DOHH2 (cell line): ENCODE measurements at regions not wholly inside any gene's neighbourhood (a gene's known extent, or its start where the extent isn't known, plus 50 kb on each side); places are given as distances from the start of the nearest gene placed in this dataset.

Source experiments
- EZH2phosphoT487 ChIP-seq: fragments of 200-600 bp; sonication (generic); IDR thresholded peaks from 2 replicates; pipeline ENCODE4 v1.6.1; 2017; ENCODE audit warnings: borderline replicate concordance, mild to moderate bottlenecking, antibody characterized with exemption, low read length, moderate library complexity, mixed read lengths
- TF ChIP-seq, protein P1 (sequence below): fragments of 200-600 bp; sonication (generic); IDR thresholded peaks from one replicate; pipeline ENCODE4 v1.5.1; 2014; ENCODE audit warnings: antibody characterized with exemption, mild to moderate bottlenecking, low read depth, low read length; ENCODE audit not compliant: poor library complexity, severe bottlenecking

DNA sequence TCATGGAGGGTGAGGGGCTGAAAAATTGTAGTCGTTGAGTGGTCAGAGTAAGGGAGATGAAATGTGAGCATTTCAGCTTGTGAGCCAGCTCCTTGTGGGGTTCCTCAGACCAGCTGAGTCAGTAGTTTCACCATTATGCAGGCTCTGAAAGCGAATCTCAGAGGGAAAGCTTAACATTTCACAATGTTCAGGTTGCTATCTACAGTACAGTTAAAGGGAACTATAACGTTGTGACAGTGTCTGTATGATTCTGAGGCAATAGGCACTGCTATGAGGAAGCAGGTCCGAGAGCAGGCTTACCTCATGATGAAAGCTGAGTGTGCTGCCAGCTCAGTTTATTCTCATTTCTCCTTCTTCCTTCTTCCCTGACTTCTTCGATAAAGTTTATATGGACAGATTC lies 469.6 kb downstream of the EDEM1 start:
- TF ChIP-seq, protein P1, sequence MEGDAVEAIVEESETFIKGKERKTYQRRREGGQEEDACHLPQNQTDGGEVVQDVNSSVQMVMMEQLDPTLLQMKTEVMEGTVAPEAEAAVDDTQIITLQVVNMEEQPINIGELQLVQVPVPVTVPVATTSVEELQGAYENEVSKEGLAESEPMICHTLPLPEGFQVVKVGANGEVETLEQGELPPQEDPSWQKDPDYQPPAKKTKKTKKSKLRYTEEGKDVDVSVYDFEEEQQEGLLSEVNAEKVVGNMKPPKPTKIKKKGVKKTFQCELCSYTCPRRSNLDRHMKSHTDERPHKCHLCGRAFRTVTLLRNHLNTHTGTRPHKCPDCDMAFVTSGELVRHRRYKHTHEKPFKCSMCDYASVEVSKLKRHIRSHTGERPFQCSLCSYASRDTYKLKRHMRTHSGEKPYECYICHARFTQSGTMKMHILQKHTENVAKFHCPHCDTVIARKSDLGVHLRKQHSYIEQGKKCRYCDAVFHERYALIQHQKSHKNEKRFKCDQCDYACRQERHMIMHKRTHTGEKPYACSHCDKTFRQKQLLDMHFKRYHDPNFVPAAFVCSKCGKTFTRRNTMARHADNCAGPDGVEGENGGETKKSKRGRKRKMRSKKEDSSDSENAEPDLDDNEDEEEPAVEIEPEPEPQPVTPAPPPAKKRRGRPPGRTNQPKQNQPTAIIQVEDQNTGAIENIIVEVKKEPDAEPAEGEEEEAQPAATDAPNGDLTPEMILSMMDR: no peak
- TF ChIP-seq EZH2phosphoT487: no peak
